Adrenal gland (tissue), 9 donors: ENCODE measurements at regions not wholly inside any gene's neighbourhood (a gene's known extent, or its start where the extent isn't known, plus 50 kb on each side); places are given as distances from the start of the nearest gene placed in this dataset.

ENCODE experiments used
- DNase-seq, 7 donors: peaks; one replicate each; pipeline ENCODE4 v3.0.0-alpha.2; 2019 to 2020
- H3K27ac ChIP-seq, 5 donors: fragments of 200-600 bp; sonication (generic) in 4 of 5; 1 replicate in 3 of 5; 2 replicates in 2 of 5; pipeline versions ENCODE4 v1.5.1 to v1.8.0; 2016 to 2020; ENCODE audit warnings: mild to moderate bottlenecking in 1 of 5
- H3K27me3 ChIP-seq: fragments of 200-600 bp; 2 replicates; pipeline ENCODE4 v1.8.0; 2021
- H3K36me3 ChIP-seq, 2 donors: fragments of 200-600 bp; replicated peaks in 1 of 2; 1 replicate in 1 of 2; 2 replicates in 1 of 2; pipeline versions ENCODE4 v1.5.1 to v1.8.0; 2018 to 2022
- H3K4me1 ChIP-seq, 2 donors: fragments of 200-600 bp; replicated peaks in 1 of 2; 1 replicate in 1 of 2; 2 replicates in 1 of 2; pipeline versions ENCODE4 v1.5.1 to v1.8.0; 2018 to 2021
- H3K4me3 ChIP-seq, 4 donors: fragments of 200-600 bp; sonication (generic) in 3 of 4; one replicate each; pipeline ENCODE4 v1.5.1; 2016 to 2018
- H3K9me3 ChIP-seq, 3 donors: fragments of 200-600 bp; sonication (generic) in 1 of 3; replicated peaks in 1 of 3; 1 replicate in 2 of 3; 2 replicates in 1 of 3; pipeline versions ENCODE4 v1.5.1 to v1.8.0; 2016 to 2021
- POLR2A ChIP-seq, 2 donors: fragments of 450-650 bp; IDR thresholded peaks; one replicate each; pipeline ENCODE4 v1.6.1; 2017; ENCODE audit warnings: antibody characterized with exemption in 2 of 2, mild to moderate bottlenecking in 2 of 2, moderate library complexity in 1 of 2
- WGBS, 4 donors: extraction: QIAGEN DNeasy Blood & Tissue Kit in 2 of 4; methylation state at CpG; one replicate each; pipeline versions ENCODE4 v1.1.5 to v1.1.7; 2013 to 2017; 5-methylcytosine and 5-hydroxymethylcytosine counted together
- intact Hi-C, 2 donors: fragments of 100-400 bp; cut with DNase I; formaldehyde crosslinking; loops; one replicate each; pipeline versions ENCODE4 v1.14.1 to v1.15.0; 2022 to 2023
- TF ChIP-seq, protein P1 (sequence below), 6 experiments: fragments of 450-650 bp in 4 of 6; fragments of 200-600 bp in 2 of 6; sonication (generic) in 1 of 6; IDR thresholded peaks; 1 replicate in 5 of 6; 2 replicates in 1 of 6; pipeline versions ENCODE4 v1.5.1 to v1.8.0; 2016 to 2021; ENCODE audit warnings: antibody characterized with exemption in 6 of 6, mild to moderate bottlenecking in 2 of 6, moderate library complexity in 1 of 6
- donor health status: healthy with polysubstance abuse.
- donor health status: Bipolar disorder and iron deficiency.
- donor health status: DM: yes; HTN: yes; CAD: no.
- donor health status: DM: no; HTN: no; CAD: no.
- donor health status: DM: no; HTN: no; CAD: no.

DNA sequence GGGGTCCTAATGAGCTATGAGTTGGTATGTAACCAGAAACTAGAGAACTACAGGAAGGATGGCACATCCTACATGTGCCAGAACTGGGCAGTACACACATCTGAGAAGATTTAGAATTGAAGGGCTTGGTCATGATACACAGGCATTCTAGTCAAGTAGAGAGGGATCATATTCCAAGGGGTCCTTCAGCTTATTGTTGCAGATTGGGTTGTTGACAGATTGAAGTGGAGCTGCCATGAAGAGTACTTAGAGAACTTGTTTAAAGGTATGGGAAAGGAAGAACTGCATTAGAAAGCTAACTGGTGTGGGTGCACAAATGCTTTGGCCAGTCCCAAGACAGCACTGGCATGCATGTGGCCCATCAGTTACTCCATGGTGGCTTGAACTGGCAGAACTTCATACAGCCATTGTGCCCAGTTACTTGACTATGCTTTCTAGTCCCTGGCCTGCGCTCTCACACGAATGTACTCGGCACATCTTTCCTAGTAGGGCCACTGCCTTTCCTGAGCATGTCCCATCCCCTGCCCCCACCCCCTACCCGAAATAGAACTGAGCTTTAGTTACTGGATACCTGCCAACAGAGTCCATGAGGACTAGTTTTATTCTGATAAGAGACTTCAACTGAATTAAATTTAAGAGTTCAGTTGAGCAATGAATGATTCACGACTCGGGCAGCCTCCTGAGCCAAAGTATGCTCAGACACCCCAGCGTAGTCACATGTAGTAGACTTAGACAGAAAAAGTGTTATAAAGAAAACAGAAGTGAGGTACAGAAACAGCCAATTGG is 64.0 kb downstream of the CCNG2 start:
- intact Hi-C loops = no loop called here
- no peaks in the 10 kb centered on the region for H3K27me3 ChIP-seq
- H3K9me3 ChIP-seq = no peaks in the 10 kb centered on the region
- peak; percentile 15 to 75 (median 55) for DNase-seq
- no peaks in the 10 kb centered on the region for H3K4me1 ChIP-seq
- WGBS, 4 donors = 48 to 56% (median 54%) methylated on average over 7 of the region's 7 CpGs
- H3K36me3 ChIP-seq = no peaks in the 10 kb centered on the region
- H3K27ac ChIP-seq = no peak overlapping the region
- TF ChIP-seq, protein P1, sequence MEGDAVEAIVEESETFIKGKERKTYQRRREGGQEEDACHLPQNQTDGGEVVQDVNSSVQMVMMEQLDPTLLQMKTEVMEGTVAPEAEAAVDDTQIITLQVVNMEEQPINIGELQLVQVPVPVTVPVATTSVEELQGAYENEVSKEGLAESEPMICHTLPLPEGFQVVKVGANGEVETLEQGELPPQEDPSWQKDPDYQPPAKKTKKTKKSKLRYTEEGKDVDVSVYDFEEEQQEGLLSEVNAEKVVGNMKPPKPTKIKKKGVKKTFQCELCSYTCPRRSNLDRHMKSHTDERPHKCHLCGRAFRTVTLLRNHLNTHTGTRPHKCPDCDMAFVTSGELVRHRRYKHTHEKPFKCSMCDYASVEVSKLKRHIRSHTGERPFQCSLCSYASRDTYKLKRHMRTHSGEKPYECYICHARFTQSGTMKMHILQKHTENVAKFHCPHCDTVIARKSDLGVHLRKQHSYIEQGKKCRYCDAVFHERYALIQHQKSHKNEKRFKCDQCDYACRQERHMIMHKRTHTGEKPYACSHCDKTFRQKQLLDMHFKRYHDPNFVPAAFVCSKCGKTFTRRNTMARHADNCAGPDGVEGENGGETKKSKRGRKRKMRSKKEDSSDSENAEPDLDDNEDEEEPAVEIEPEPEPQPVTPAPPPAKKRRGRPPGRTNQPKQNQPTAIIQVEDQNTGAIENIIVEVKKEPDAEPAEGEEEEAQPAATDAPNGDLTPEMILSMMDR (IDR thresholded peaks at IDR 0.05) = no peak
- no peak for TF ChIP-seq POLR2A (IDR thresholded peaks at IDR 0.05)
- H3K4me3 ChIP-seq = no peak overlapping the region

DNA sequence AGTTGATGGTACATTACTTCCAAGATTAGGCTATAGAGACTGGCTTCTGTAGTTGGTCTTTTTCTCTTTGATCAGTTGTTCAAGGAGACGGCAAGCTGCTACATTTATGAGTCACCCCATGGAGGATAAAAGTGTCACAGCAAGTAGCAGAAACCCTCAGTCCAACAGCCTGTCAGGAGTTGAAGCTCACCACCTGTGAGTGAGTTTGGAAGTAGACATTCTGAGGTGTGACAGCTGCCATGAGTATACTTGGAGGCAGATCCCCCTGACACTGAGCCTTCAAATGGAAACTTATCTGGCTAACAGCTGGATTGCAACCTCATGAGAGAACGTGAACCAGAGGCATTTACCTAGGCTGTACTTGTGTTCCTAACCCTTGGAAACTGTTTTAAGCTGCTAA is 68.0 kb downstream of the CCNG2 start:
- no peak overlapping the region for H3K4me3 ChIP-seq
- no peak for TF ChIP-seq POLR2A (IDR thresholded peaks at IDR 0.05)
- TF ChIP-seq, protein P1 (IDR thresholded peaks at IDR 0.05) = no peak
- 34 to 50% (median 42%) methylated on average over 2 of the region's 2 CpGs for WGBS, 4 donors
- no peaks in the 10 kb centered on the region for H3K4me1 ChIP-seq
- no peaks in the 10 kb centered on the region for H3K27me3 ChIP-seq
- DNase-seq = no peak
- no peaks in the 10 kb centered on the region for H3K36me3 ChIP-seq
- no peak overlapping the region for H3K27ac ChIP-seq
- intact Hi-C loops = no loop called here
- H3K9me3 ChIP-seq = peaks cover 0 to 6% (median 0%) of the 10 kb centered on the region in 3 donors

DNA sequence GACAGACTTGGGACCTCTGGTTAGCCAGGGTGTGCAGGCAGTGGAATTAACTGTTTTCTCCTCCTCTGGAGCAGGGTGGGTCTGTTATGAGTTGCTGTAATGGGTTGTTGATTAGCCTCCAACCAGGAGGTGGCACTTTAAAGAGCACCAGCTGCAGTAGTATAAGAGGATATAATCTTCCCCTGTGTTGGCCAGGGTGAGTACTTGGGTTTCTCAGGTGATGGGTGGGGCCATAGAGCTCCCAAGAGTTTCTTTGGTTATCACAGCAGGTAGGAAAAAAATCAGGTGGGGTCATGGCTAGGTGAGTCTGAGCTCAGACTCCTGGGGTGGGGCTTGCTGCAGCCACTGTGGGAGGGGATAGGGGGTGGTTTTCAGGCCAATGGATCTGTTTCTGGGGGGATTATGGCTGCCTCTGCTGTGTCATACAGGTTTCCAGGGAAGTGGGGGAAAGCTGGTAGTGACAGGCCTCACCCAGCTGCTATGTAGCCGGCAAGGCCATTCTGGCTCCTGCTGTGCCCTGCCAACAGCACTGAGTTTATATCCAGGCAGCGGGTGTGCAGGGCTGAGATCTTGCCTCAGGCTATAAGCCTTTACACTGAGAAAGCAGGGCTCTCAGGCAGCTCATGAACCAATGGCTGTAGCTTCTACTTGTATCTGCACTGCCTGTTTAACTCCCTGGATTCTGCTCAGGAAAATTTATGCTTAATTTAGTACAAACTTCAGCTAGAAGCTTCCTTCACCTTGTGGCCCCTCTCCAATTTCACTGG is 70.1 kb downstream of the CCNG2 start:
- 79 to 94% (median 83%) methylated on average over 2 of the region's 2 CpGs for WGBS, 4 donors
- no peaks in the 10 kb centered on the region for H3K27me3 ChIP-seq
- H3K36me3 ChIP-seq = no peaks in the 10 kb centered on the region
- intact Hi-C loops = no loop called here
- H3K4me3 ChIP-seq = no peak overlapping the region
- H3K27ac ChIP-seq = no peak overlapping the region
- peaks cover 0 to 6% (median 0%) of the 10 kb centered on the region in 3 donors for H3K9me3 ChIP-seq
- H3K4me1 ChIP-seq = no peaks in the 10 kb centered on the region
- no peak for DNase-seq
- no peak for TF ChIP-seq POLR2A (IDR thresholded peaks at IDR 0.05)

DNA sequence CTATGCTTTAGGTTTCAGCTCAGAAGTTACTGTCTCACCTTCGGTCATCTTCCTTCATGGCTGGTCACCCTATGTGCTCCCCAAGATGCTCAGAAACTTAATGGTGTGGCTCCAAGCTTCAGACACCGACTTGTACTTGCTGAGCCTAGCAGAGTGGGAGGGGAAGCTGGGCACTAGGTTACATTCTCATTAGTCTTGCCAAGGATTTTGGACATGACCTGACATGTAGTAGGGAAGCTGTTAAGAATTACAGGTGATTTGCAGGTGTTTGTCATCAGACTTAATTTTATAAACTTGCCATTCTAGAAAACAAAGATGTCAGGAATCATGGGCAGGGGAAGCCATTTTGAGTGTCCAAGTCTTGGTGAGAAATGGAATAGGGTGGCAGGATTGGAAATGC is 72.4 kb downstream of the CCNG2 start:
- no peak overlapping the region for H3K4me3 ChIP-seq
- TF ChIP-seq, protein P1 (IDR thresholded peaks at IDR 0.05) = no peak
- no peak for TF ChIP-seq POLR2A (IDR thresholded peaks at IDR 0.05)
- no peaks in the 10 kb centered on the region for H3K36me3 ChIP-seq
- H3K27me3 ChIP-seq = no peaks in the 10 kb centered on the region
- no peak overlapping the region for H3K27ac ChIP-seq
- intact Hi-C loops = no loop called here
- no peaks in the 10 kb centered on the region for H3K4me1 ChIP-seq
- 74 to 87% (median 82%) methylated on average over 2 of the region's 2 CpGs for WGBS, 4 donors
- peaks cover 0 to 6% (median 0%) of the 10 kb centered on the region in 3 donors for H3K9me3 ChIP-seq
- no peak for DNase-seq
